ENCODE measurements at regions not wholly inside any gene's neighbourhood (a gene's known extent, or its start where the extent isn't known, plus 50 kb on each side); places are given as distances from the start of the nearest gene placed in this dataset.
"Not testable (repeated sequence)": the region's sequence is repeated elsewhere in the genome, so short reads cannot be mapped to it uniquely, and the experiment has no call there.

- FAIRE-seq (no peak), DNase-seq (ENCODE audit: insufficient read length, low spot score) (no peak)
These were observed 660.1 kb upstream of the SGO1 start for GRCh38 chr3:20846066-20846465.

- no peak for DNase-seq (ENCODE audit: insufficient read length, low spot score)
- no peak for FAIRE-seq
These were observed 658.8 kb upstream of the SGO1 start for GRCh38 chr3:20844851-20845250.

- DNase-seq (ENCODE audit: insufficient read length, low spot score) (no peak), FAIRE-seq (no peak)
These were observed 656.8 kb upstream of the SGO1 start for GRCh38 chr3:20842594-20843436.

- DNase-seq (ENCODE audit: insufficient read length, low spot score), result no peak
- FAIRE-seq, result no peak
These were observed 656.0 kb upstream of the SGO1 start for GRCh38 chr3:20842002-20842401.

GRCh38 chr3:20837676-20838302 lies 651.8 kb upstream of the SGO1 start:
- FAIRE-seq, result no peak
- no peak for DNase-seq (ENCODE audit: insufficient read length, low spot score)

GRCh38 chr3:20836801-20837200 lies 650.8 kb upstream of the SGO1 start:
- FAIRE-seq, result no peak
- no peak for DNase-seq (ENCODE audit: insufficient read length, low spot score)

GRCh38 chr3:20832963-20833362 lies 647.0 kb upstream of the SGO1 start:
- DNase-seq (ENCODE audit: insufficient read length, low spot score), result no peak
- no peak for FAIRE-seq

- FAIRE-seq (no peak), DNase-seq (ENCODE audit: insufficient read length, low spot score) (no peak)
These were observed 636.2 kb upstream of the SGO1 start for GRCh38 chr3:20822251-20822650.

GRCh38 chr3:20820872-20821271 lies 634.9 kb upstream of the SGO1 start:
- not testable (repeated sequence) for DNase-seq (ENCODE audit: insufficient read length, low spot score); FAIRE-seq

- DNase-seq (ENCODE audit: insufficient read length, low spot score), result no peak
- no peak for FAIRE-seq
These were observed 625.6 kb upstream of the SGO1 start for GRCh38 chr3:20811631-20812030.

GRCh38 chr3:20811006-20811405 lies 625.0 kb upstream of the SGO1 start:
- FAIRE-seq, result no peak

GRCh38 chr3:20810555-20810954 lies 624.5 kb upstream of the SGO1 start:
- DNase-seq (ENCODE audit: insufficient read length, low spot score) (no peak), FAIRE-seq (no peak)

More at GRCh38 chr3:20811006-20811405, 625.0 kb upstream of the SGO1 start:
- DNase-seq (ENCODE audit: insufficient read length, low spot score), result no peak

GRCh38 chr3:20809356-20809755 lies 623.4 kb upstream of the SGO1 start:
- DNase-seq (ENCODE audit: insufficient read length, low spot score) (no peak), FAIRE-seq (no peak)

GRCh38 chr3:20808864-20809263 lies 622.9 kb upstream of the SGO1 start:
- FAIRE-seq (no peak), DNase-seq (ENCODE audit: insufficient read length, low spot score) (no peak)

GRCh38 chr3:20798666-20799065 lies 612.7 kb upstream of the SGO1 start:
- FAIRE-seq (no peak), DNase-seq (ENCODE audit: insufficient read length, low spot score) (no peak)

- no peak for DNase-seq (ENCODE audit: insufficient read length, low spot score)
- no peak for FAIRE-seq
These were observed 601.0 kb upstream of the SGO1 start for GRCh38 chr3:20787005-20787404.

- DNase-seq (ENCODE audit: insufficient read length, low spot score) (no peak), FAIRE-seq (no peak)
These were observed 590.7 kb upstream of the SGO1 start for GRCh38 chr3:20776692-20777091.

- DNase-seq (ENCODE audit: insufficient read length, low spot score) (no peak), FAIRE-seq (no peak)
These were observed 590.3 kb upstream of the SGO1 start for GRCh38 chr3:20776286-20776685.

GRCh38 chr3:20773320-20773984 lies 587.4 kb upstream of the SGO1 start:
- no peak for FAIRE-seq
- DNase-seq (ENCODE audit: insufficient read length, low spot score), result no peak

GRCh38 chr3:20772869-20773268 lies 586.9 kb upstream of the SGO1 start:
- DNase-seq (ENCODE audit: insufficient read length, low spot score) (no peak), FAIRE-seq (no peak)

- DNase-seq (ENCODE audit: insufficient read length, low spot score), result no peak
- FAIRE-seq, result no peak
These were observed 583.4 kb upstream of the SGO1 start for GRCh38 chr3:20769430-20769829.

- FAIRE-seq, result no peak
- no peak for DNase-seq (ENCODE audit: insufficient read length, low spot score)
These were observed 575.0 kb upstream of the SGO1 start for GRCh38 chr3:20760981-20761380.
